GM12872 (cell line): ENCODE measurements at regions not wholly inside any gene's neighbourhood (a gene's known extent, or its start where the extent isn't known, plus 50 kb on each side); places are given as distances from the start of the nearest gene placed in this dataset.

Experiments
- TF ChIP-seq, protein P1 (sequence below): IDR thresholded peaks from 3 replicates; pipeline ENCODE4 v1.5.1; 2011; ENCODE audit warnings: low read depth, mild to moderate bottlenecking, low read length, moderate library complexity; ENCODE audit not compliant: insufficient read depth

DNA sequence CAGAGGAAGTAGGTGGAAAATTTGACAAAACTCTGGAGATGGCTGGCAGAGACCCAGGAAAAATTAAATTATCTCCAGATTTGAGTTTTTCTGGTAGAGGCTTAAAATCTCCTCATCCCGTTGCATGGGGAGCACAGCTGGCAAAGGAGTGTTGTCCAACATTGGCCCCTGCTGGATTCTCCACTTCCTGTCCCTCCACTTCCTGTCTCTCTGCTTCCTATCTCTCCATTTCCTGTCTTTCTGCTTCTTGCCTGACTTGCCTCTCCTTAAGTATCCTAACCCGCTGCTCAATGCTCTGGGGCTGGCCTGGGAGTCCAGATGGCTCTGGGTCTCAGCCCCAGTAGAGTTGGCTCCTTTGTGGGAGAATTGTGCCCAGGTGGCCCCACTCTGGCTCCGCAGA, 65.8 kb upstream of the EMX2 start:
- TF ChIP-seq, protein P1, sequence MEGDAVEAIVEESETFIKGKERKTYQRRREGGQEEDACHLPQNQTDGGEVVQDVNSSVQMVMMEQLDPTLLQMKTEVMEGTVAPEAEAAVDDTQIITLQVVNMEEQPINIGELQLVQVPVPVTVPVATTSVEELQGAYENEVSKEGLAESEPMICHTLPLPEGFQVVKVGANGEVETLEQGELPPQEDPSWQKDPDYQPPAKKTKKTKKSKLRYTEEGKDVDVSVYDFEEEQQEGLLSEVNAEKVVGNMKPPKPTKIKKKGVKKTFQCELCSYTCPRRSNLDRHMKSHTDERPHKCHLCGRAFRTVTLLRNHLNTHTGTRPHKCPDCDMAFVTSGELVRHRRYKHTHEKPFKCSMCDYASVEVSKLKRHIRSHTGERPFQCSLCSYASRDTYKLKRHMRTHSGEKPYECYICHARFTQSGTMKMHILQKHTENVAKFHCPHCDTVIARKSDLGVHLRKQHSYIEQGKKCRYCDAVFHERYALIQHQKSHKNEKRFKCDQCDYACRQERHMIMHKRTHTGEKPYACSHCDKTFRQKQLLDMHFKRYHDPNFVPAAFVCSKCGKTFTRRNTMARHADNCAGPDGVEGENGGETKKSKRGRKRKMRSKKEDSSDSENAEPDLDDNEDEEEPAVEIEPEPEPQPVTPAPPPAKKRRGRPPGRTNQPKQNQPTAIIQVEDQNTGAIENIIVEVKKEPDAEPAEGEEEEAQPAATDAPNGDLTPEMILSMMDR, result no peak

DNA sequence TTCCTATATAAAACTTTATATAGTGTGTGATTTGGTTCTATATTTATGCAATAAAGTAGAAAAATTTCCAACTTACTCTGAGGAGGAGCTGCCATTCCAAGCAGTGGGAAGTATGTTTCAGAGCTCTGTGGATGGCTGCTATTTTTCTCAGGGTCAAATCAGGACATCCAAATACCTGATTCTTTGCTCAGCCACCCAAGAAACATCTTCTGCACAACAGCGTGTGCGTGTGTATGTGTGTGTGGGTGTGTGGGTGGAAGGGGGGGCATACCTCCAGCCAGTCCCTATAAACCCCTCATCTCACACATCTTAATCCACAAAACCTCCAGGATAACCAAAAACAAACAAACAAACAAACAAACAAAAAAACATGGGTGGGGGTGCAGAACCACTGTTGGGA, 66.3 kb upstream of the EMX2 start:
- TF ChIP-seq, protein P1, result no peak

DNA sequence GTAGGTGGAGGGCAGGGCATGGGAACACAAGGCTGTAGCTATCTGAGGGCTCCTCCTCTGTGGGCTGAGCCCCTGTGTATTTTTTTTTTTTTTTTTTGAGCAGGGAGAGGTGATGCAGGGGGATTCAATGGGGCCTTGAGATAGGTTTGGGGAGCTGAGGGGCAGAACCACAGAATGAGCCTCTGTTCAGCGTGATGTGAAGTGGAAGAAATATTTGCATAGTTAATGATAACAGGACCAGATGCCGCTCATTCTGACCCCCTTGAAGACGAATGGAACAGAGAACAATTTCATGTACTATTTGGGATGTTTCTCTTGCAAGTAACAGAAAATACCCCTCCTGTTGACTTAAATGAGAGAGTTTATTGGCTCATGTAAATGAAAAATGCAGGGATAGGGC, 69.7 kb upstream of the EMX2 start:
- TF ChIP-seq, protein P1, result no peak

DNA sequence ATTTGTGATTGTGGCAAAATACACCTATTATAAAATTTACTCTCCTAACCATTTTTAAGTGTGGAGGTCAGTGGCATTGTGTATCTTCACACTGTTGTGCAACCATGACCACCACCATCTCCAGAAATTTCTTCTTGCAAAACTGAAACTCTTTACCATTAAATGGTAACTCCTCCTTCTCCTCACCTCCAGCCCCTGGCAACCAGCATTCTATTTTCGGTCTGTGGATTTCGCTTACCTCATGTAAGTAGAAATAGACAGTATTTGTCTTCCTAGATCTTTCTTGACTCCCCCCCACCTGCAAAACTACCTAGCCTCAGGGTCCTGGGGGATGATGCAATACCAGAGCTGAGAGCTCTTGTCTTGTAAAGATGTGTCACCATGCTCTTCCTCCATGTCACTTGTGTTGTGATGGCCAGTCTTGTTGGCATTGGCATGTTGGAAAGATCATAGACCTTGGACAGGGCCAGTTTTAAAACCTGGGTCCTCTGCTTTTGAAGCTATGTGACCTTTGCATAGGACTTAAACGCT, 71.1 kb upstream of the EMX2 start:
- TF ChIP-seq, protein P1, result no peak

DNA sequence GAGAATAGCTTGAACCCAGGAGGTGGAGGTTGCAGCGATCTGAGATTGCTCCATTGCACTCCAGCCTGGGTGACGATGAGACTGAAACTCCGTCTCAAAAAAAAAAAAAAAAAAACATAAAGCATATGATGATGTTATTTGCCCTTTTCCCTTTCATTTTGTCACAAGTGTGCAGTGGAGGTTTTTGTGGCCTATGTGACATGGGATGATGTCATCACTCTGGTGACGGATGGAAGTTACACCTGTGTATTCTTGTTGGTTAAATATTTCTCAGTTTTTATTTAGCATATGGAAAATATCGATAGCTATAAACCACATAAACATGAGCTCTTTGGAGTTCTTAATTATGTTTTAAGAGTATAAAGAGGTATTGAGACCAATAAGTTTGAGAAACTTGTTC, 71.8 kb upstream of the EMX2 start:
- TF ChIP-seq, protein P1, result no peak

DNA sequence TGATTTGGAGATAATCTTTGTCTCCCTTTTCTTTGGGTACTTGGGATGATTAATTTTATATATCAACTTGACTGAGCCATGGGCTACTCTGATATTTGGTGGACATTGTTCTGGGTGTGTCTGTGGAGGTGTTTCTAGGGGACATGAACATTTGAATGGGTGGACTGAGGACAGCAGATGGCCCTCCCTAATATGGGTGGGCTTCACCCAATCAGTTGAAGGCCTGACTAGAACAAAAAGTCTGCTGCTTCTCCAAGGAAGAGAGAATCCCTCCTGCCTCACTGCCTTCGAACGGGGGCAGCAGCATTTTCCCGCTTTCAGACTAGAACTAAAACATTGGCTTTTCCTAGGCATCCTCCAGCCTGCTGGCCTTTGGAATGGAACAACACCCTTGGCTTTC, 73.9 kb upstream of the EMX2 start:
- TF ChIP-seq, protein P1, result no peak

DNA sequence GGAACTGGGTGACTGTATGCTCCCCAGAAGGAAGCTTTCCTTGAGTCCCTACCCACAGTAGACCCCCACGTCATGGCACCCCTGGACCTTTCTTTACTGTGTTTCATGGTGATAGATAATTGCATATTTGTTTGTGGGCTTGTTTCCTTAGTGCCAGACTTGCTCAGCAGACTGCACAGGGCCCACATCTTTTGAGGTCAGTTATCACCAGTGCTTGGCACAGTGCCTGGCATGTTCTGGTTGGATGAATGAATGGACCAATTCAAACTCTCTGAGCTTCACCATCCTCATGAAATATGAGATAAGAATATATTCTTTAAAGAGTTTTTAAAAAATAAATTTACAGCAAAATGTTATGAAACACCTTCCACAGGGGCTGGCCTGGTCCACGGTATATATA, 78.4 kb upstream of the EMX2 start:
- TF ChIP-seq, protein P1, result no peak

DNA sequence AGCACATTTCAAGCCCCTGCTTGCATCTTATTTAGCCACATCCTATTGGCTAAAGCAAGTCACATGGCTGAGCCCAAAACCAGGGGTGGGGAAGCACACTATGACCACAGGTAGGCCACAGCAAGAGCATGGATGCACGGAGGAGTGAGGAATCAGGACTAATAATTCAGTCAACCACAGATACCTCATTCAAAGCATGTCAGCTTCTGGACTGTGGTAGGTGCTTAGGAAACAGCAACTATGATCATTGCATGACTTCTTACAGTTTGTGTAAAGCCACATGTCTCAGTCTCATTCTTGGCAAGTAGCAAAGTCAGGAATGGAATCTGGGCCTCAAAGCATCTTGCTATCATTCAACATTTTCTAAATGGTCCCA, 79.0 kb upstream of the EMX2 start:
- TF ChIP-seq, protein P1, result no peak
